Caco-2 (cell line): ENCODE measurements at regions not wholly inside any gene's neighbourhood (a gene's known extent, or its start where the extent isn't known, plus 50 kb on each side); places are given as distances from the start of the nearest gene placed in this dataset.

Experiments
- BruUV-seq: library from RNA; stranded (reverse); fragments of 400-500 nt; replicated peaks from 2 replicates; lab custom pipeline; 2021; lab: Mats Ljungman, UMichigan
- CTCF ChIA-PET: fragments of 300-600 bp; sonication (Branson Sonifier 250); formaldehyde crosslinking; loops from one replicate; lab custom pipeline; 2022; ENCODE audit warnings: antibody characterized with exemption; lab: Charles Lee
- POLR2A ChIA-PET: fragments of 300-600 bp; sonication (Branson Sonifier 250); formaldehyde crosslinking; loops from one replicate; lab custom pipeline; 2022; ENCODE audit warnings: antibody characterized with exemption; lab: Charles Lee
- DNase-seq, 2 experiments: peaks; one replicate each; pipeline versions ENCODE4 v3.0.0 to v3.0.0-alpha.2; 2020 to 2022
- H3K27me3 ChIP-seq: replicated peaks from 2 replicates; pipeline ENCODE4 v1.6.0; 2011; ENCODE audit warnings: low read length; ENCODE audit not compliant: control insufficient read depth, insufficient read depth
- H3K36me3 ChIP-seq: 2 replicates; pipeline ENCODE4 v1.5.1; 2011; ENCODE audit warnings: low read length; ENCODE audit not compliant: control insufficient read depth, insufficient read depth
- H3K4me1 ChIP-seq: fragments of 250-450 bp; sonication (Bioruptor Pico); 2 replicates; pipeline ENCODE4 v1.5.1; 2020; ENCODE audit warnings: mild to moderate bottlenecking
- H3K4me3 ChIP-seq: 2 replicates; pipeline ENCODE4 v1.5.1; 2011; ENCODE audit warnings: low read depth, mild to moderate bottlenecking, control low read depth, low read length
- H3K9me3 ChIP-seq: fragments of 250-450 bp; sonication (Bioruptor Pico); 2 replicates; pipeline ENCODE4 v1.5.1; 2020; ENCODE audit warnings: mild to moderate bottlenecking, moderate library complexity
- H3K27ac Mint-ChIP-seq: one replicate; pipeline ENCODE4 v1.8.0; 2022; ENCODE audit warnings: mixed read lengths; ENCODE audit not compliant: unreplicated experiment
- H3K27me3 Mint-ChIP-seq: one replicate; pipeline ENCODE4 v1.8.0; 2022; ENCODE audit warnings: mixed read lengths; ENCODE audit not compliant: insufficient read depth, unreplicated experiment
- H3K36me3 Mint-ChIP-seq: one replicate; pipeline ENCODE4 v1.8.0; 2022; ENCODE audit warnings: mild to moderate bottlenecking, mixed read lengths; ENCODE audit not compliant: insufficient read depth, unreplicated experiment
- H3K4me1 Mint-ChIP-seq: one replicate; pipeline ENCODE4 v1.8.0; 2022; ENCODE audit warnings: low read depth, mixed read lengths; ENCODE audit not compliant: unreplicated experiment
- H3K4me3 Mint-ChIP-seq: one replicate; pipeline ENCODE4 v1.8.0; 2022; ENCODE audit warnings: mild to moderate bottlenecking, moderate library complexity, mixed read lengths; ENCODE audit not compliant: unreplicated experiment
- H3K9me3 Mint-ChIP-seq: one replicate; pipeline ENCODE4 v1.8.0; 2022; ENCODE audit warnings: mixed read lengths; ENCODE audit not compliant: unreplicated experiment
- intact Hi-C: fragments of 100-400 bp; cut with micrococcal nuclease; formaldehyde crosslinking; loops from one replicate; pipeline ENCODE4 v1.10.0; 2022; ENCODE audit not compliant: unreplicated experiment
- TF ChIP-seq, protein P1 (sequence below), 2 experiments: fragments of 200-600 bp in 1 of 2; IDR thresholded peaks; 1 replicate in 1 of 2; 2 replicates in 1 of 2; pipeline versions ENCODE4 v1.5.1 to v1.8.0; 2011 to 2022; ENCODE audit warnings: antibody characterized with exemption in 1 of 2, control low read depth in 1 of 2, inconsistent platforms in 1 of 2, low read depth in 1 of 2, low read length in 1 of 2, mild to moderate bottlenecking in 1 of 2, moderate library complexity in 1 of 2; ENCODE audit not compliant: insufficient read depth in 1 of 2, severe bottlenecking in 1 of 2, unreplicated experiment in 1 of 2

DNA sequence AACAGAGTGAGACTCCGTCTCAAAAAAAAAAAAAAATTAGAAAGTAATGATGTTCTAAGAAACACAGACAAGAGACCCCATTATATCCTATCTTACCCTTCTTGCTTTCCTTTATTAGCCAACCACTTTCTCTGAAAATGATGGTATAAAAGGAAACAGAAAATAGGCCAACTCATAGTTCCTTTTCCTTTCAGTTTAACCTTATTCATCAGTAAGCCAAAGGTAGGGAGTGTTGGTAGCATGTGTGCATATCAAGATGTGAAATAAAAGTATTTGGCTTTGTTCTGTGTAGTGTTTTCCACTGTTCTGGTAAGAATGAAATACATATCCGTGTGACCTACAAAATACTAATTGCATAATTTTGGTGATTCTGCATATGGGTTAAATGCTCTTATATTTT is 266.6 kb downstream of the ZNF674 start:
- ChIA-PET CTCF (no interaction called here), POLR2A (no interaction called here)
- no peaks in the 10 kb centered on the region for H3K36me3 Mint-ChIP-seq
- no TSS peak for BruUV-seq
- intact Hi-C loops = no loop called here
- H3K27ac Mint-ChIP-seq = no peak overlapping the region
- no peak overlapping the region for H3K4me3 Mint-ChIP-seq
- peaks cover 7% of the 10 kb centered on the region for H3K9me3 Mint-ChIP-seq
- TF ChIP-seq, protein P1, sequence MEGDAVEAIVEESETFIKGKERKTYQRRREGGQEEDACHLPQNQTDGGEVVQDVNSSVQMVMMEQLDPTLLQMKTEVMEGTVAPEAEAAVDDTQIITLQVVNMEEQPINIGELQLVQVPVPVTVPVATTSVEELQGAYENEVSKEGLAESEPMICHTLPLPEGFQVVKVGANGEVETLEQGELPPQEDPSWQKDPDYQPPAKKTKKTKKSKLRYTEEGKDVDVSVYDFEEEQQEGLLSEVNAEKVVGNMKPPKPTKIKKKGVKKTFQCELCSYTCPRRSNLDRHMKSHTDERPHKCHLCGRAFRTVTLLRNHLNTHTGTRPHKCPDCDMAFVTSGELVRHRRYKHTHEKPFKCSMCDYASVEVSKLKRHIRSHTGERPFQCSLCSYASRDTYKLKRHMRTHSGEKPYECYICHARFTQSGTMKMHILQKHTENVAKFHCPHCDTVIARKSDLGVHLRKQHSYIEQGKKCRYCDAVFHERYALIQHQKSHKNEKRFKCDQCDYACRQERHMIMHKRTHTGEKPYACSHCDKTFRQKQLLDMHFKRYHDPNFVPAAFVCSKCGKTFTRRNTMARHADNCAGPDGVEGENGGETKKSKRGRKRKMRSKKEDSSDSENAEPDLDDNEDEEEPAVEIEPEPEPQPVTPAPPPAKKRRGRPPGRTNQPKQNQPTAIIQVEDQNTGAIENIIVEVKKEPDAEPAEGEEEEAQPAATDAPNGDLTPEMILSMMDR (IDR thresholded peaks at IDR 0.05; ENCODE audit: insufficient read depth in 1 of 2, low read depth in 1 of 2, low read length in 1 of 2, severe bottlenecking in 1 of 2, unreplicated experiment in 1 of 2) = no peak
- Histone ChIP-seq H3K27me3 (no peaks in the 10 kb centered on the region), H3K9me3 (no peaks in the 10 kb centered on the region), H3K4me3 (no peak overlapping the region), H3K4me1 (no peaks in the 10 kb centered on the region), H3K36me3 (no peaks in the 10 kb centered on the region)
- no peaks in the 10 kb centered on the region for H3K27me3 Mint-ChIP-seq
- DNase-seq = no peak
- H3K4me1 Mint-ChIP-seq = peaks cover 7% of the 10 kb centered on the region

DNA sequence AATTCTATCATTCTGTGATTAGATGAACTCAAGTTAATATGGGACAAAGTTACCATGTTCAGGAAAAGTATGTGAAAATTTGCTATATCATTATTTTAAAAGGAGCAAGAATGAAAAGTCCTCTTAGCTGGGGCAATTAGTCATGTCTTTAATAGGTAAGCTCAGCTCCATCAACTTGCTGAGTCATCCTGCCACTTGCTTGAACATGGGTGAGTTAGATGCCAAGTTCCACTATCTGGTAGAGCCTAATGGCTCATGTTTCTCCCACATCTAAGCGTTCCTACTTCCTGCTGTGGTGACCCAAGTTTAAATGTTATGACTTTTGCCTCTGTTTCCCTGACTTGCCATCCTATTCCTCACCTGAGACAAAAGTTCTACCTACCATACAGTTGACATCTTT is 276.8 kb downstream of the ZNF674 start:
- Histone ChIP-seq H3K9me3 (no peaks in the 10 kb centered on the region), H3K4me1 (peaks cover 3% of the 10 kb centered on the region; the same call in 1 of the 2 replicates), H3K4me3 (no peak overlapping the region), H3K36me3 (no peaks in the 10 kb centered on the region), H3K27me3 (no peaks in the 10 kb centered on the region)
- intact Hi-C loops = no loop called here
- TF ChIP-seq, protein P1 (IDR thresholded peaks at IDR 0.05; ENCODE audit: insufficient read depth in 1 of 2, low read depth in 1 of 2, low read length in 1 of 2, severe bottlenecking in 1 of 2, unreplicated experiment in 1 of 2) = no peak
- Mint-ChIP-seq H3K27ac (no peak overlapping the region), H3K27me3 (no peaks in the 10 kb centered on the region), H3K9me3 (no peaks in the 10 kb centered on the region), H3K4me1 (peaks cover 7% of the 10 kb centered on the region), H3K4me3 (no peak overlapping the region), H3K36me3 (no peaks in the 10 kb centered on the region)
- BruUV-seq = no TSS peak
- POLR2A ChIA-PET = no interaction called here
- no peak for DNase-seq
- CTCF ChIA-PET = no interaction called here

DNA sequence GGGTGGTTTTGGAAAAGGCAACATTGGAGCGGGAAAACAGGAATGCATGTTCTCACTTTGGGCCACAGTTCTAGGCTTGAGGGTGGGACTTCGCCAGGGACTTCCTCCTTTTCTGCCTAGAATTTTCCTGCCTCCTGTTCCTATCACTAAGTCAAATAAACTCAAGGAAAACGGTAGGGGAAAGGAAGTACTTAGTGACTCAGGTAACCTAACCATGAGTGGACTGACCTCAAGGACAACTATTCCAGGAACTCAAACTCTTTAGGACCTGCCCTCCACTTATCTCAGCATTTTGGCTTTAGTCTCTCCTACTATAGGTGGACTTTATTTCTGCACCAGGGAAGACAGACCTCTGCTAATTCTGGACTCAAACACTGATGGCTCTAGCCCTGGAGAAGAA is 281.7 kb downstream of the ZNF674 start:
- H3K4me3 Mint-ChIP-seq = no peak overlapping the region
- peak overlapping the region; percentile 35 for H3K27ac Mint-ChIP-seq

More for the DNA sequence above, 281.7 kb downstream of the ZNF674 start:
- BruUV-seq = no TSS peak
- TF ChIP-seq, protein P1 (IDR thresholded peaks at IDR 0.05; ENCODE audit: insufficient read depth in 1 of 2, low read depth in 1 of 2, low read length in 1 of 2, severe bottlenecking in 1 of 2, unreplicated experiment in 1 of 2) = no peak
- H3K36me3 Mint-ChIP-seq = no peaks in the 10 kb centered on the region
- no peak overlapping the region for H3K4me3 ChIP-seq
- DNase-seq = no peak
- CTCF ChIA-PET = no interaction called here
- H3K4me1 ChIP-seq = peaks cover 26% of the 10 kb centered on the region; the same call in 1 of the 2 replicates
- H3K27me3 ChIP-seq = no peaks in the 10 kb centered on the region
- no peaks in the 10 kb centered on the region for H3K9me3 Mint-ChIP-seq
- intact Hi-C loops = no loop called here
- H3K4me1 Mint-ChIP-seq = peaks cover 7% of the 10 kb centered on the region
- POLR2A ChIA-PET = no interaction called here
- no peaks in the 10 kb centered on the region for H3K27me3 Mint-ChIP-seq
- H3K36me3 ChIP-seq = no peaks in the 10 kb centered on the region
- no peaks in the 10 kb centered on the region for H3K9me3 ChIP-seq
